H9 (cell line): ENCODE measurements at regions not wholly inside any gene's neighbourhood (a gene's known extent, or its start where the extent isn't known, plus 50 kb on each side); places are given as distances from the start of the nearest gene placed in this dataset.
A peak's percentile ranks its signal among the peaks of the same experiment; 100 is the strongest.

Experiments
- DNase-seq: peaks from one replicate; pipeline ENCODE4 v3.0.0-alpha.2; 2017
- H2AFZ ChIP-seq: one replicate; pipeline ENCODE4 v1.6.1; 2013; ENCODE audit warnings: mild to moderate bottlenecking, low read length, control low read depth, moderate library complexity
- H2AK5ac ChIP-seq: 2 replicates; pipeline ENCODE4 v1.6.1; 2013; ENCODE audit warnings: low read length, control low read depth, mixed read lengths; ENCODE audit not compliant: insufficient read length
- H2BK120ac ChIP-seq: one replicate; pipeline ENCODE4 v1.6.1; 2013; ENCODE audit warnings: low read depth, mild to moderate bottlenecking, low read length, control low read depth, inconsistent platforms; ENCODE audit not compliant: poor library complexity, severe bottlenecking
- H2BK12ac ChIP-seq: 2 replicates; pipeline ENCODE4 v1.6.1; 2013; ENCODE audit warnings: low read length, control low read depth, mixed read lengths, low read depth; ENCODE audit not compliant: insufficient read length
- H2BK15ac ChIP-seq: 2 replicates; pipeline ENCODE4 v1.6.1; 2013; ENCODE audit warnings: low read depth, low read length, control low read depth
- H2BK20ac ChIP-seq: one replicate; pipeline ENCODE4 v1.6.1; 2013; ENCODE audit warnings: low read depth, mild to moderate bottlenecking, low read length, control low read depth, inconsistent platforms; ENCODE audit not compliant: poor library complexity, severe bottlenecking
- H2BK5ac ChIP-seq: 2 replicates; pipeline ENCODE4 v1.6.1; 2013; ENCODE audit warnings: low read length, control low read depth, mixed read lengths; ENCODE audit not compliant: insufficient read length
- H3K14ac ChIP-seq: 2 replicates; pipeline ENCODE4 v1.6.1; 2013; ENCODE audit warnings: low read length, control low read depth; ENCODE audit not compliant: insufficient read depth
- H3K18ac ChIP-seq: 2 replicates; pipeline ENCODE4 v1.6.1; 2013; ENCODE audit warnings: low read depth, mild to moderate bottlenecking, mixed read lengths, low read length, control low read depth; ENCODE audit not compliant: insufficient read length
- H3K23ac ChIP-seq: 2 replicates; pipeline ENCODE4 v1.6.1; 2013; ENCODE audit warnings: low read length, control low read depth, mixed read lengths, low read depth; ENCODE audit not compliant: insufficient read length
- H3K23me2 ChIP-seq: 2 replicates; pipeline ENCODE4 v1.6.1; 2013; ENCODE audit warnings: low read depth, mild to moderate bottlenecking, mixed read lengths, low read length, control low read depth; ENCODE audit not compliant: insufficient read length, poor library complexity, severe bottlenecking
- H3K27ac ChIP-seq: 2 replicates; pipeline ENCODE4 v1.5.1; 2013; ENCODE audit warnings: low read length, control low read depth, mixed read lengths, low read depth; ENCODE audit not compliant: insufficient read length
- H3K27me3 ChIP-seq: 2 replicates; pipeline ENCODE4 v1.6.1; 2013; ENCODE audit warnings: low read length, control low read depth, inconsistent platforms; ENCODE audit not compliant: insufficient read depth
- H3K4ac ChIP-seq: 2 replicates; pipeline ENCODE4 v1.6.1; 2013; ENCODE audit warnings: low read depth, mild to moderate bottlenecking, control low read depth, inconsistent platforms, low read length, moderate library complexity
- H3K4me1 ChIP-seq: 2 replicates; pipeline ENCODE4 v1.6.1; 2013; ENCODE audit warnings: low read length, control low read depth, inconsistent platforms; ENCODE audit not compliant: insufficient read depth
- H3K4me2 ChIP-seq: 2 replicates; pipeline ENCODE4 v1.6.1; 2013; ENCODE audit warnings: low read length, control low read depth, mixed read lengths; ENCODE audit not compliant: insufficient read length, insufficient read depth
- H3K56ac ChIP-seq: 2 replicates; pipeline ENCODE4 v1.6.1; 2013; ENCODE audit warnings: low read depth, mild to moderate bottlenecking, mixed read lengths, low read length, control low read depth; ENCODE audit not compliant: insufficient read length
- H3K79me1 ChIP-seq: 2 replicates; pipeline ENCODE4 v1.6.1; 2013; ENCODE audit warnings: low read depth, mild to moderate bottlenecking, moderate library complexity, low read length, control low read depth, inconsistent platforms; ENCODE audit not compliant: insufficient read depth, poor library complexity, severe bottlenecking
- H3K79me2 ChIP-seq: 2 replicates; pipeline ENCODE4 v1.6.1; 2013; ENCODE audit warnings: low read length, control low read depth, inconsistent platforms; ENCODE audit not compliant: insufficient read depth
- H3K9ac ChIP-seq: 2 replicates; pipeline ENCODE4 v1.6.1; 2013; ENCODE audit warnings: low read length, control low read depth, mixed read lengths; ENCODE audit not compliant: insufficient read length; ENCODE audit errors: extremely low read depth
- H3K9me3 ChIP-seq: one replicate; pipeline ENCODE4 v1.6.1; 2013; ENCODE audit warnings: low read depth, low read length, inconsistent platforms; ENCODE audit not compliant: control insufficient read depth
- H3T11ph ChIP-seq: one replicate; pipeline ENCODE4 v1.6.1; 2013; ENCODE audit warnings: mild to moderate bottlenecking, low read length, control low read depth, inconsistent platforms
- H4K20me1 ChIP-seq: one replicate; pipeline ENCODE4 v1.6.1; 2013; ENCODE audit not compliant: control insufficient read depth, insufficient read length, insufficient read depth
- H4K5ac ChIP-seq: 2 replicates; pipeline ENCODE4 v1.6.1; 2013; ENCODE audit warnings: low read depth, mild to moderate bottlenecking, mixed read lengths, low read length, control low read depth; ENCODE audit not compliant: insufficient read length
- H4K8ac ChIP-seq: replicated peaks from 2 replicates; pipeline ENCODE4 v1.6.1; 2013; ENCODE audit warnings: low read length, control low read depth, mixed read lengths, low read depth; ENCODE audit not compliant: insufficient read length
- H4K91ac ChIP-seq: 2 replicates; pipeline ENCODE4 v1.6.1; 2013; ENCODE audit warnings: low read depth, mild to moderate bottlenecking, moderate library complexity, mixed read lengths, low read length, control low read depth; ENCODE audit not compliant: insufficient read length
- H3K27ac Mint-ChIP-seq, 3 experiments: 2 replicates in 2 of 3; 3 replicates in 1 of 3; pipeline ENCODE4 v1.8.0; 2020 to 2021; ENCODE audit warnings: mixed read lengths in 3 of 3, mild to moderate bottlenecking in 1 of 3, moderate library complexity in 1 of 3
- H3K27me3 Mint-ChIP-seq: 2 replicates; pipeline ENCODE4 v1.8.0; 2021; ENCODE audit warnings: low read depth, mild to moderate bottlenecking, moderate library complexity, mixed read lengths
- H3K36me3 Mint-ChIP-seq, 3 experiments: 2 replicates in 2 of 3; 3 replicates in 1 of 3; pipeline ENCODE4 v1.8.0; 2020 to 2021; ENCODE audit warnings: low read depth in 3 of 3, mixed read lengths in 3 of 3; ENCODE audit not compliant: insufficient read depth in 1 of 3
- H3K4me1 Mint-ChIP-seq, 2 experiments: 2 replicates each; pipeline ENCODE4 v1.8.0; 2020; ENCODE audit warnings: mixed read lengths in 2 of 2
- H3K4me3 Mint-ChIP-seq, 2 experiments: 2 replicates in 1 of 2; 3 replicates in 1 of 2; pipeline ENCODE4 v1.8.0; 2020 to 2021; ENCODE audit warnings: mild to moderate bottlenecking in 2 of 2, mixed read lengths in 2 of 2, moderate library complexity in 1 of 2
- H3K9me3 Mint-ChIP-seq, 2 experiments: 2 replicates in 1 of 2; 3 replicates in 1 of 2; pipeline ENCODE4 v1.8.0; 2020; ENCODE audit warnings: mild to moderate bottlenecking in 2 of 2, mixed read lengths in 2 of 2, moderate library complexity in 1 of 2
- CTCF ChIP-seq: fragments of 200-600 bp; sonication (generic); conservative IDR thresholded peaks from 3 replicates; pipeline ENCODE4 v1.8.0; 2021; ENCODE audit warnings: antibody characterized with exemption, mild to moderate bottlenecking
- WGBS: extraction: QIAGEN DNeasy Blood & Tissue Kit; methylation state at CpG from one replicate; pipeline ENCODE4 v1.1.7; 2013; ENCODE audit warnings: missing lambda C conversion rate, low lambda C conversion rate, mixed read lengths; ENCODE audit not compliant: insufficient read length; ENCODE audit errors: extremely low coverage; 5-methylcytosine and 5-hydroxymethylcytosine counted together

GRCh38 chr17:13750816-13751793, 149.4 kb upstream of the HS3ST3A1 start:
- Histone ChIP-seq H3K9me3 (no peaks in the 10 kb centered on the region), H2AK5ac (no peak overlapping the region), H4K8ac (no peak overlapping the region), H2BK5ac (no peak overlapping the region), H3K18ac (no peak overlapping the region), H4K91ac (no peak overlapping the region), H3K4me2 (no peak overlapping the region), H2BK20ac (no peak overlapping the region), H4K5ac (no peak overlapping the region), H3K27me3 (no peaks in the 10 kb centered on the region), H3K4ac (no peak overlapping the region), H3K4me1 (peaks cover 8% of the 10 kb centered on the region; the same call in 1 of the 2 replicates), H3K9ac (no peak overlapping the region), H2AFZ (no peak overlapping the region), H3K79me2 (no peaks in the 10 kb centered on the region), H3K23me2 (no peaks in the 10 kb centered on the region), H2BK120ac (no peak overlapping the region), H3K23ac (no peak overlapping the region), H3K56ac (no peak overlapping the region), H3K14ac (no peak overlapping the region), H2BK12ac (no peak overlapping the region), H3T11ph (no peak overlapping the region), H2BK15ac (no peak overlapping the region), H3K27ac (no peak overlapping the region), H4K20me1 (no peaks in the 10 kb centered on the region), H3K79me1 (no peaks in the 10 kb centered on the region)
- H3K36me3 Mint-ChIP-seq: no peaks in the 10 kb centered on the region; a peak in 1 of 7 replicates
- no peak overlapping the region for H3K4me3 Mint-ChIP-seq
- peak overlapping the region in 2 of 3 experiments; percentile 36 to 78; a peak in 3 of 7 replicates for H3K27ac Mint-ChIP-seq
- no CpG with 5 or more reads among the region's 12 CpGs for WGBS
- peaks cover 0 to 2% of the 10 kb centered on the region in 2 experiments; a peak in 2 of 5 replicates for H3K9me3 Mint-ChIP-seq
- DNase-seq: peak; percentile 77
- peaks cover 38 to 41% of the 10 kb centered on the region in 2 experiments for H3K4me1 Mint-ChIP-seq
- no peaks in the 10 kb centered on the region; the same call in none of the 2 replicates for H3K27me3 Mint-ChIP-seq
- no peak for TF ChIP-seq CTCF
